ENCODE measurements at regions not wholly inside any gene's neighbourhood (a gene's known extent, or its start where the extent isn't known, plus 50 kb on each side); places are given as distances from the start of the nearest gene placed in this dataset.

DNA sequence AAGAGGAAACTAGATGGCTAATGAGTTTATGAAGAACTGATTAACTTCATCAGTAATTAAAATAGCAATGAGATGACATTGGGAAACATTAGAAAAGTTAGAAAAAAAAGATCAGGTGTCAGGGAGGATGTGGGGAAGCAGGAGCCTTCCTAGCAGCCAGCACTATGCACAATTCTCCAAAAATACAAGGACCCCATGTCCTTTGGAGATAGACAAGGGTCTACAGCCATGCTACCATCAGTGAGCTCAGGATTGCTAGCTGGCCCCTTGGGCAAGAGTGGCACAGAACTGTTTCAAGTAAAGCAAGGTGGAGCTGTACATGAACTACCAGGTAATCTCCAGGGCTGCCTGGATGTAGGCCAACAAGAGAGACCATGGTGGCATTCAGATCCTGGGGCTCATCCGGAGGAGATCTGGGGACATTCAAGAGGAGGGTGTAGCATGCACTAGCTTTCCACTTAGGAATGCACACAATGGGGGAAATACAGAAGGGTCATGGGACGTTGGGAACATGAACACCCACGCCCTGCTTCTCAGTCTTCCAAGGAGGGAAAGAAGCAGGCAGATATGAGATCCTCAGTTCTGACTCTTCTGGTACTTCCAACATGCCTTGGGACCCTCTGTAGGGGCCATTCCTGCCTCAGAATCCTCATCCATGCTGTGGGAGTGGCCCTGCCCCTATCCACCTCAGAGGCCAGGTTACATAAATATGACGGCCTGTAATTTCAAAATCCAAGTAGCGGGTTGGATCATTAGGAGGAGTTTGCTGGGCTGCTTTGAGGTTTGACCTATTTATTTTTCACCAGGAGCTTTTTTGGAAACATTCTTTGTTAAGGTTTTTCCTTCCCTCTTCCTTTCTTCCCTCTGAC is 82.2 kb upstream of the HABP2 start:
- TF ChIP-seq EZH2 (IDR thresholded peaks at IDR 0.05; ENCODE audit: borderline replicate concordance, insufficient read depth, low read length, poor library complexity, severe bottlenecking), result no peak
- no peak for TF ChIP-seq EP300 (conservative IDR thresholded peaks at IDR 0.05; ENCODE audit: poor library complexity, severe bottlenecking)
- TF ChIP-seq, protein P1, sequence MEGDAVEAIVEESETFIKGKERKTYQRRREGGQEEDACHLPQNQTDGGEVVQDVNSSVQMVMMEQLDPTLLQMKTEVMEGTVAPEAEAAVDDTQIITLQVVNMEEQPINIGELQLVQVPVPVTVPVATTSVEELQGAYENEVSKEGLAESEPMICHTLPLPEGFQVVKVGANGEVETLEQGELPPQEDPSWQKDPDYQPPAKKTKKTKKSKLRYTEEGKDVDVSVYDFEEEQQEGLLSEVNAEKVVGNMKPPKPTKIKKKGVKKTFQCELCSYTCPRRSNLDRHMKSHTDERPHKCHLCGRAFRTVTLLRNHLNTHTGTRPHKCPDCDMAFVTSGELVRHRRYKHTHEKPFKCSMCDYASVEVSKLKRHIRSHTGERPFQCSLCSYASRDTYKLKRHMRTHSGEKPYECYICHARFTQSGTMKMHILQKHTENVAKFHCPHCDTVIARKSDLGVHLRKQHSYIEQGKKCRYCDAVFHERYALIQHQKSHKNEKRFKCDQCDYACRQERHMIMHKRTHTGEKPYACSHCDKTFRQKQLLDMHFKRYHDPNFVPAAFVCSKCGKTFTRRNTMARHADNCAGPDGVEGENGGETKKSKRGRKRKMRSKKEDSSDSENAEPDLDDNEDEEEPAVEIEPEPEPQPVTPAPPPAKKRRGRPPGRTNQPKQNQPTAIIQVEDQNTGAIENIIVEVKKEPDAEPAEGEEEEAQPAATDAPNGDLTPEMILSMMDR (IDR thresholded peaks at IDR 0.05; ENCODE audit: poor library complexity, severe bottlenecking), result no peak
- TF ChIP-seq POLR2AphosphoS5 (IDR thresholded peaks at IDR 0.05), result no peak
- TF ChIP-seq, protein P2, sequence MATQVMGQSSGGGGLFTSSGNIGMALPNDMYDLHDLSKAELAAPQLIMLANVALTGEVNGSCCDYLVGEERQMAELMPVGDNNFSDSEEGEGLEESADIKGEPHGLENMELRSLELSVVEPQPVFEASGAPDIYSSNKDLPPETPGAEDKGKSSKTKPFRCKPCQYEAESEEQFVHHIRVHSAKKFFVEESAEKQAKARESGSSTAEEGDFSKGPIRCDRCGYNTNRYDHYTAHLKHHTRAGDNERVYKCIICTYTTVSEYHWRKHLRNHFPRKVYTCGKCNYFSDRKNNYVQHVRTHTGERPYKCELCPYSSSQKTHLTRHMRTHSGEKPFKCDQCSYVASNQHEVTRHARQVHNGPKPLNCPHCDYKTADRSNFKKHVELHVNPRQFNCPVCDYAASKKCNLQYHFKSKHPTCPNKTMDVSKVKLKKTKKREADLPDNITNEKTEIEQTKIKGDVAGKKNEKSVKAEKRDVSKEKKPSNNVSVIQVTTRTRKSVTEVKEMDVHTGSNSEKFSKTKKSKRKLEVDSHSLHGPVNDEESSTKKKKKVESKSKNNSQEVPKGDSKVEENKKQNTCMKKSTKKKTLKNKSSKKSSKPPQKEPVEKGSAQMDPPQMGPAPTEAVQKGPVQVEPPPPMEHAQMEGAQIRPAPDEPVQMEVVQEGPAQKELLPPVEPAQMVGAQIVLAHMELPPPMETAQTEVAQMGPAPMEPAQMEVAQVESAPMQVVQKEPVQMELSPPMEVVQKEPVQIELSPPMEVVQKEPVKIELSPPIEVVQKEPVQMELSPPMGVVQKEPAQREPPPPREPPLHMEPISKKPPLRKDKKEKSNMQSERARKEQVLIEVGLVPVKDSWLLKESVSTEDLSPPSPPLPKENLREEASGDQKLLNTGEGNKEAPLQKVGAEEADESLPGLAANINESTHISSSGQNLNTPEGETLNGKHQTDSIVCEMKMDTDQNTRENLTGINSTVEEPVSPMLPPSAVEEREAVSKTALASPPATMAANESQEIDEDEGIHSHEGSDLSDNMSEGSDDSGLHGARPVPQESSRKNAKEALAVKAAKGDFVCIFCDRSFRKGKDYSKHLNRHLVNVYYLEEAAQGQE (IDR thresholded peaks at IDR 0.05; ENCODE audit: borderline replicate concordance), result no peak
- TF ChIP-seq SMC3 (conservative IDR thresholded peaks at IDR 0.05; ENCODE audit: poor library complexity), result no peak
- TF ChIP-seq TAF1 (IDR thresholded peaks at IDR 0.05; ENCODE audit: low read depth), result no peak
- TF ChIP-seq MXI1 (conservative IDR thresholded peaks at IDR 0.05; ENCODE audit: poor library complexity, severe bottlenecking), result no peak
- TF ChIP-seq RAD21 (conservative IDR thresholded peaks at IDR 0.05), result no peak
